Type B pancreatic cell (in vitro differentiated cells): ENCODE measurements at regions not wholly inside any gene's neighbourhood (a gene's known extent, or its start where the extent isn't known, plus 50 kb on each side); places are given as distances from the start of the nearest gene placed in this dataset.

ENCODE experiments used
- DNase-seq: peaks from one replicate; pipeline ENCODE4 v3.0.0; 2021; ENCODE audit warnings: mixed read lengths; ENCODE audit not compliant: unreplicated experiment; ENCODE audit errors: extremely low spot score
- H3K27ac Mint-ChIP-seq: 2 replicates; pipeline ENCODE4 v1.8.0; 2021; ENCODE audit warnings: mild to moderate bottlenecking, mixed read lengths
- H3K27me3 Mint-ChIP-seq: 2 replicates; pipeline ENCODE4 v1.8.0; 2021; ENCODE audit warnings: mixed read lengths
- H3K36me3 Mint-ChIP-seq: 2 replicates; pipeline ENCODE4 v1.8.0; 2021; ENCODE audit warnings: mixed read lengths
- H3K4me1 Mint-ChIP-seq: one replicate; pipeline ENCODE4 v1.8.0; 2021; ENCODE audit warnings: mixed read lengths; ENCODE audit not compliant: unreplicated experiment
- H3K4me3 Mint-ChIP-seq: 2 replicates; pipeline ENCODE4 v1.8.0; 2021; ENCODE audit warnings: mild to moderate bottlenecking, mixed read lengths
- H3K9me3 Mint-ChIP-seq: 2 replicates; pipeline ENCODE4 v1.8.0; 2021; ENCODE audit warnings: mixed read lengths
- CTCF ChIP-seq: fragments of 200-600 bp; sonication (generic); conservative IDR thresholded peaks from 2 replicates; pipeline ENCODE4 v1.5.0; 2021; ENCODE audit warnings: antibody characterized with exemption, mild to moderate bottlenecking

DNA sequence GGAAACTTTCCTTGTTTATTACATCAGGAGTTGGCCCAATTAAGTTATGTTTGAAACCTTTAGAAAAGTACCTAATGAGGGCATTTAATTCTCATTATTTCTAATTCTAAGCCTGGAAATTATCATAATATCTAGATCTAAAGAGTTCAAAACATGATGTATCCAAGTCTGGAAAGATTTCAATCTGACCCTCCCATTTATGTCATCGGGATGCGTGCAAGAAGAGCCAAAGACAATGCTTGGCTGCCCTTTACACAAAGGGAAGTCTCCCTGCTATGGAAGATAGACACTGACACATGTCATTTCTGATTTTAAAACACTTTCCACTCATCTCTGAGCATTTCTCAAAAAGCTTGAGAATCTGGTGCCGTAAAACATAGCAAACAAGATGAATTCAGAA lies 222.4 kb downstream of the ANTXR2 start:
- H3K36me3 Mint-ChIP-seq = no peaks in the 10 kb centered on the region
- H3K27ac Mint-ChIP-seq = no peak overlapping the region
- no peaks in the 10 kb centered on the region for H3K4me1 Mint-ChIP-seq

GRCh38 chr4:79848329-79848728 lies 224.7 kb downstream of the ANTXR2 start:
- Mint-ChIP-seq H3K27ac (no peak overlapping the region), H3K36me3 (no peaks in the 10 kb centered on the region), H3K27me3 (no peaks in the 10 kb centered on the region), H3K4me3 (no peak overlapping the region), H3K4me1 (no peaks in the 10 kb centered on the region), H3K9me3 (peaks cover 14% of the 10 kb centered on the region)
- no peak for TF ChIP-seq CTCF
- DNase-seq = no peak

More for the DNA sequence above, 222.4 kb downstream of the ANTXR2 start:
- no peak for DNase-seq
- peaks cover 9% of the 10 kb centered on the region for H3K9me3 Mint-ChIP-seq
- no peak overlapping the region for H3K4me3 Mint-ChIP-seq
- no peaks in the 10 kb centered on the region for H3K27me3 Mint-ChIP-seq
- no peak for TF ChIP-seq CTCF

DNA sequence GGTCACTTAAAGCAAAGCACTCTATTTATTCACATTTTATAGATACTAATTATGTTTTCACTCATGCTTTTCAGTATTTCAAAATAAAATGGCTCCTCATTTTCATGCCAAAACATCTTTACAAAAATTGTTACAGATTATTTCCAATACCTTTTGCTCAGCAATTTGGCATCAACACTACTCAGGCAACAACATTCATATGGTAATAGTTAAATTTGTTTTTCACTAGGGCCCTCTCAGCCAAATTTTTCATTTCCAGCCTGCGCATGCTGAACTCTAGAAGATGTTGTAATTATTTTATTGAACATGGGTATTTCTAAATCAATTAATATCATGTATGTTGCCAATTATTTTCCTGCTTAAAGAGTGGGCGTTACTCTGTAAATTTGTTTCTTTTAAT lies 225.6 kb downstream of the ANTXR2 start:
- H3K4me3 Mint-ChIP-seq = no peak overlapping the region
- no peak for DNase-seq
- H3K36me3 Mint-ChIP-seq = no peaks in the 10 kb centered on the region
- no peak for TF ChIP-seq CTCF
- no peak overlapping the region for H3K27ac Mint-ChIP-seq
- H3K9me3 Mint-ChIP-seq = peaks cover 14% of the 10 kb centered on the region
- no peaks in the 10 kb centered on the region for H3K27me3 Mint-ChIP-seq
- H3K4me1 Mint-ChIP-seq = no peaks in the 10 kb centered on the region

DNA sequence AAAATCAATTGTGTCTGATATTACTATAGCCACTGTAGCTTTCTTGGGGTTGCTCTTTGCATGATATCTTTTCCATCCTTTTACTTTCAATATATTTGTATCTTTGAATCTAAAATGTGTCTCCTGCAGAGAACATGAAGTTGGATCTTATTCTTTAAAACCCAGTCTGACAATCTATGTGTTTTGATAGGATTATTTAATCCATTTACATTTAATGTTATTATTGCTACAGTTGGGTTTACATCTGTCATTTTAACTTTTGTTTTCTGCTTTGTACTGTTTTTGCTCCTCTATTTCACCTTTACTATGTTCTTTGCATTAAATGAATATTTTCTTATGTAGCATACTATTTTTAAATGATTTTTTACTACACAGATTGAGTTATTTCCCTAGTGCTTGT lies 230.9 kb downstream of the ANTXR2 start:
- Mint-ChIP-seq H3K27ac (no peak overlapping the region), H3K9me3 (peaks cover 9% of the 10 kb centered on the region), H3K4me1 (no peaks in the 10 kb centered on the region), H3K36me3 (no peaks in the 10 kb centered on the region), H3K4me3 (no peak overlapping the region), H3K27me3 (no peaks in the 10 kb centered on the region)
- no peak for TF ChIP-seq CTCF
- DNase-seq = no peak

DNA sequence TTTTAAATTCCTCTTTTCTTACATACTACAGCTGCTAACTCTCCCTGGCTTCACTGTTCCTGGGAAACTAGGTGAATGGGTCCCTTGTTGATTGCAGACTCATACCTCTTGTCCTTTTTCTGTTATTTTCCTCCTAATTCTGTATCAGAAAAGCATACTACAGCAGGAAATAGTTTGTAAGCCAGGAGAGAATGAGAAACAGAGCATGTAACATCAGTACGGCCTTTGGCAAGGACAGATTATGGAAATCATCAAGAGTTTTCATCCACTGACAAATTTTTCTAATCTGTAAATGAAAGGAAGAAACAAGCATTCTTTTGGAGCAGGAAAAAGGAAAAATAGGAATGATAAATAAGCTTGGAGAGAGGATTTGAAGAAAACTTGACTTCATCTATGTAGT lies 239.2 kb downstream of the ANTXR2 start:
- no peak overlapping the region for H3K4me3 Mint-ChIP-seq
- no peak for TF ChIP-seq CTCF
- no peak for DNase-seq
- H3K4me1 Mint-ChIP-seq = no peaks in the 10 kb centered on the region
- peaks cover 13% of the 10 kb centered on the region for H3K9me3 Mint-ChIP-seq
- H3K36me3 Mint-ChIP-seq = no peaks in the 10 kb centered on the region
- H3K27me3 Mint-ChIP-seq = no peaks in the 10 kb centered on the region
- H3K27ac Mint-ChIP-seq = no peak overlapping the region
